ENCODE measurements at regions not wholly inside any gene's neighbourhood (a gene's known extent, or its start where the extent isn't known, plus 50 kb on each side); places are given as distances from the start of the nearest gene placed in this dataset.
A peak's percentile ranks its signal among the peaks of the same experiment; 100 is the strongest.

DNA sequence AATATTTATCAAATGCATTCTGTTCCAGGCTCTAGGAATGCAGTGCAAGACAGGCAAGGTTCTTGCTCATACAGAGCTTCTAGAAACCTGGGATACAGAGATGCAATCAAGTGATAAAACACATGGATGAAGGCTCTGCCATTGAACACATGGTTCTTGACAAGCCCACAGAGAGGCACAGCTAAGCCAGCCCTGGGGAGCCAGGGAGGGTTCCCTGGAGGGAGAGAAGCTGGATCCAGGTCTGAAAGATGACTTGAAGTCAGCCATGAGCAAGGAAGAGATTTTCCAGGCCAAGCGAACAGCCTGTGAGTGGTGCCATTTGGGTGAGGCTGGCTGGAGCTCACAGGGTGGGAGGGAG is 66.2 kb downstream of the IRF2BPL start:
- no peak for TF ChIP-seq CTCF (IDR thresholded peaks at IDR 0.05)
- no peak for DNase-seq (ENCODE audit: low spot score)
- peak overlapping the region; percentile 89 to 92 for H3K27ac ChIP-seq
- peak overlapping the region; percentile 71 for H3K4me3 ChIP-seq

DNA sequence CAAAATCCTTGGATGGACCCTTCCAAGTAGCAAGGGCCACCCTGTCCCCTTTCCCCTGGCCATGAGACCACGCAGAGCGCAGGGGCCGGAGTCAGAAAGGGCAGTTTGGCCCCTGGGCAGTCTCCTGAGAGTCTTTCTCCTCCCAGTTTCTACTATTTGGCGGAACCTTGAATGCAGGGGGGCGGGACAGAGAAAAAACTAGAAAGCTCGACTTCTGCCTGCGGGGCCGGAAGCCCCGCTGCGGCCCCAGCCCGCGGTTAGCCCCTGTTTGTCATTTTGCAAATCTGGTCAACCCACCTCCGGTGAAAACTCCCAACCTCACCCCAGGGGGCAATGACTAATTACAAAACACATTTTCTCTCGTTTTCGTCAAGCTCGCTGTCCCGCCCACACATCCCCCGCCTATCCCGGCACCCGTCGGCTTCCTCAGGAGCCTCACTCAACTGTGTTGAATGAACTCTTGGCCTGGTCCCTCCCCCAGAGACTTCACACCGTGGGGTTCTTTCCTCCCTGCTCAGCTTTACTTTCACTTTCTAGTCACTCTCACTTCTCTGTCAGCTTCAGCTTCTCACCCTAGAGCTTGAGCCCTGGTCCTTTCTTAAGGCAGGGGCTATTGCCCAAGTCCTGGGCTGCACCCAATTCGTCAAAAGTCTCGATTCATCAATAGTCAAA is 66.7 kb downstream of the IRF2BPL start:
- no peak for TF ChIP-seq CTCF (IDR thresholded peaks at IDR 0.05)
- peak overlapping the region; percentile 89 to 92 for H3K27ac ChIP-seq
- peak; percentile 91 for DNase-seq (ENCODE audit: low spot score)
- H3K4me3 ChIP-seq, result peak overlapping the region; percentile 71

DNA sequence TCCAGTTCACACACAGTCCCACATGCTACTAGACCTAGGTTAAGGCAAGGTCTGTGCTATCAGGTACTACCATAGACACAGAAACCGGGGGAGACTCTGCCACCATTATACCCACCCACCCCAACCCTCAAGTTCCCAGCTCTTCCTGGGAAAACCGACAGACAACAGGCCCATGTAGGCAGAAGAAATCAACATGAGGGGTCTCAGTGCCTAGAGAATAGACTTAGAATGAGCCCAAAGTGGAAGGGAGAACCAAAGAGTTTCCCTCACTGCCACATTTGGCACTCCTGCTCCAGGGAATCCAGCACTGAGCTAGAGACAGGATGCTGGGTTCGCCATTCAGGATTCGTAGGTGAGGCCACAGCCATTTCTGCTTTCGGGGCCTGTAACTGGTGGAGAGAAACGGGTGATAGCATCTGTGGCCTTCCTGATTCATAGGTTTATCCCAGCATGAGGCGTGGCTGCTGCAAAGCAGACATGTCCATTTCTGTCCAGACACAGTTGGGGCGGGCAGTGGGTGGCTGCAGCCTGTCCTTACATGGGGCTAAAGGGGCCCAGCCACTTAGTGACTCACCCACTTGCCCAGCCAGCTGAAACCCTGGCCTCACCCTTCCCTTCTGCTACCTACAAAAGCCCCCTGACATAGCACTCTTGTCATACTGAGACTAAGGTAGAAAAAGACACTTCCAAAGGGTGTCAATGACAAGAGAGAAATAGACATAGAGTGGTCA is 69.4 kb downstream of the IRF2BPL start:
- H3K4me3 ChIP-seq, result no peak overlapping the region
- no peak for TF ChIP-seq CTCF (IDR thresholded peaks at IDR 0.05)
- peak overlapping the region; percentile 80 to 92 for H3K27ac ChIP-seq
- peak; percentile 92 for DNase-seq (ENCODE audit: low spot score)

DNA sequence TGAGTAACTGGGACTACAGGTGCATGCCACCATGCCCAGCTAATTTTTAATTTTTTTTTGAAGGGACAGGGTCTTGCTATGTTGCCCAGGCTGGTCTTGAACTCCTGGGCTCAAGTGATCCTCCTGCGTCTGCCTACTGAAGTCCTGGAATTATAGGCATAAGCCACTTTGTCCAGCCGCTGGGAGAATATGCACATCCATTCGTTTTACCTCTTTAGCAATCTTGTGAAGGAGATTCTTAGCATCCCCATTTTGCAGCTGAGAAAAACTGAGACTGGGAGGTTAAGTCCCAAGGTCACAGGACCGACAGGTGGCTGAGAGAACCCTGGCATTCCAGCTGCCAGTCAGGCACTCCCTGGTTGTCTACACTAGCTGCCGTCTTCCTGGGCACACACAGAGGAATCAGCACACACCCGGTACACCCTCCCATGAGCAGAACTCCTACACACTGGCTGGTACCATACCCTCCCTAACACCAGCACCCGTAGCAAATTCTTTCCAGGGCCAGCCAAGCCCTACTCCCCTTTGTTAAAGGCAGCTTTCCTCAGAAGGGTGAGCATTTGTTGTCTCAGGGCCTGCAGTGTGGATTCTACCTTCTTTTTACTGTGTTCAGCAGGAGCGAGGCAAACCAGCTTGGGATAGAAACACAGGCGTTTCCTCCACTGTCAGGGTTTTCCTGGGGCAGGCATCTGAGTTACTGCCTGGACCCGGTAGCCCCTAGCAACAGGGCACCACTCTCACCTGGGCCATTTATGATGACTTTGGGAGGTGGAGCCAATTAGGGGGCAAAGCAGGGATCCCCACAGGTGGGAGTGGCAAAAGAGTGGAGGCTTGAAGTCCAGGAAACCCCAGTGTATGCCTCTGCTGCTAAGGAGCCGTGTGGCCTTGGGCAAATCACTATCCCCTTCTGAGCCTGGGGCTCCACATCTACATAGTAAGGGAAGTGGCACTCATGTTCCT is 70.2 kb downstream of the IRF2BPL start:
- Histone ChIP-seq H3K27ac (peak overlapping the region; percentile 80 to 92), H3K4me3 (no peak overlapping the region)
- DNase-seq (ENCODE audit: low spot score), result no peak
- TF ChIP-seq CTCF (IDR thresholded peaks at IDR 0.05), result no peak

GRCh38 chr14:76957224-76957891 is 71.2 kb downstream of the IRF2BPL start:
- no peak for DNase-seq (ENCODE audit: low spot score)
- TF ChIP-seq CTCF (IDR thresholded peaks at IDR 0.05), result no peak
- Histone ChIP-seq H3K4me3 (no peak overlapping the region), H3K27ac (peak overlapping the region; percentile 80 to 99)

GRCh38 chr14:76956316-76957090 is 72.0 kb downstream of the IRF2BPL start:
- TF ChIP-seq CTCF (IDR thresholded peaks at IDR 0.05), result no peak
- DNase-seq (ENCODE audit: low spot score), result peak; percentile 95
- Histone ChIP-seq H3K4me3 (peak overlapping the region; percentile 70), H3K27ac (peak overlapping the region; percentile 80 to 99)

All from coronary artery (tissue), 2 donors.